ENCODE measurements at regions not wholly inside any gene's neighbourhood (a gene's known extent, or its start where the extent isn't known, plus 50 kb on each side); places are given as distances from the start of the nearest gene placed in this dataset.

- TF ChIP-seq EZH2 (IDR thresholded peaks at IDR 0.05; ENCODE audit: insufficient read depth, poor library complexity, severe bottlenecking) (no peak), EZH2phosphoT487 (IDR thresholded peaks at IDR 0.05; ENCODE audit: insufficient read depth, low read depth) (no peak)
Measured at GRCh38 chr1:31122741-31123140, 57.2 kb upstream of the PUM1 start.

All from GM23248 (cell line).